PC-9 (cell line): ENCODE measurements at regions not wholly inside any gene's neighbourhood (a gene's known extent, or its start where the extent isn't known, plus 50 kb on each side); places are given as distances from the start of the nearest gene placed in this dataset.
"Not testable (repeated sequence)": the region's sequence is repeated elsewhere in the genome, so short reads cannot be mapped to it uniquely, and the experiment has no call there.

ENCODE experiments used
- BruUV-seq: library from RNA; stranded (reverse); fragments of 400-500 nt; replicated peaks from 2 replicates; lab custom pipeline; 2021; lab: Mats Ljungman, UMichigan
- CTCF ChIA-PET: fragments of 300-600 bp; sonication (Branson Sonifier 250); formaldehyde crosslinking; loops from one replicate; lab custom pipeline; 2022; ENCODE audit warnings: antibody characterized with exemption; lab: Charles Lee
- POLR2A ChIA-PET: fragments of 300-600 bp; sonication (Branson Sonifier 250); formaldehyde crosslinking; loops from one replicate; lab custom pipeline; 2022; ENCODE audit warnings: antibody characterized with exemption; ENCODE audit not compliant: unreplicated experiment; lab: Charles Lee
- DNase-seq, 2 experiments: peaks; one replicate each; pipeline versions ENCODE4 v3.0.0 to v3.0.0-alpha.2; 2015 to 2022; ENCODE audit warnings: mixed read lengths in 1 of 2
- H2AFZ ChIP-seq: fragments of 200-600 bp; sonication (generic); 2 replicates; pipeline ENCODE4 v1.8.1; 2017; ENCODE audit warnings: antibody characterized with exemption
- H3F3A ChIP-seq: fragments of 200-600 bp; sonication (generic); 2 replicates; pipeline ENCODE4 v1.8.1; 2017; ENCODE audit warnings: antibody characterized with exemption, mild to moderate bottlenecking, low read depth; ENCODE audit not compliant: insufficient read depth
- H3K27ac ChIP-seq: fragments of 200-600 bp; sonication (generic); 2 replicates; pipeline ENCODE4 v1.6.1; 2016; ENCODE audit warnings: mixed run types
- H3K27me3 ChIP-seq: fragments of 200-600 bp; sonication (generic); 2 replicates; pipeline ENCODE4 v1.6.1; 2016; ENCODE audit warnings: low read depth, mixed run types; ENCODE audit not compliant: insufficient read depth
- H3K36me3 ChIP-seq: fragments of 200-600 bp; sonication (generic); 2 replicates; pipeline ENCODE4 v1.6.1; 2016; ENCODE audit warnings: low read depth, mixed run types
- H3K4me1 ChIP-seq: fragments of 200-600 bp; sonication (generic); replicated peaks from 2 replicates; pipeline ENCODE4 v1.6.1; 2016; ENCODE audit warnings: mixed run types; ENCODE audit not compliant: insufficient read depth
- H3K4me2 ChIP-seq: fragments of 200-600 bp; sonication (generic); 2 replicates; pipeline ENCODE4 v1.6.1; 2017; ENCODE audit warnings: mixed run types
- H3K4me3 ChIP-seq: fragments of 200-600 bp; sonication (generic); 2 replicates; pipeline ENCODE4 v1.6.1; 2016; ENCODE audit warnings: mixed run types
- H3K79me2 ChIP-seq: fragments of 200-600 bp; sonication (generic); 2 replicates; pipeline ENCODE4 v1.6.1; 2017; ENCODE audit warnings: low read depth, mixed run types
- H3K9me2 ChIP-seq: fragments of 200-600 bp; sonication (generic); 2 replicates; pipeline ENCODE4 v1.8.1; 2017; ENCODE audit warnings: mild to moderate bottlenecking; ENCODE audit not compliant: insufficient read depth
- H3K9me3 ChIP-seq: fragments of 200-600 bp; sonication (generic); 2 replicates; pipeline ENCODE4 v1.8.1; 2016; ENCODE audit warnings: low read depth; ENCODE audit not compliant: insufficient read depth
- H4K20me1 ChIP-seq: fragments of 200-600 bp; sonication (generic); 2 replicates; pipeline ENCODE4 v1.8.1; 2017; ENCODE audit not compliant: insufficient read depth
- EZH2 ChIP-seq: fragments of 200-600 bp; sonication (generic); IDR thresholded peaks from 2 replicates; pipeline ENCODE4 v1.8.0; 2017; ENCODE audit warnings: antibody characterized with exemption, low read depth
- intact Hi-C: fragments of 100-400 bp; cut with micrococcal nuclease; formaldehyde crosslinking; loops from one replicate; pipeline ENCODE4 v1.10.0; 2022; ENCODE audit not compliant: unreplicated experiment
- TF ChIP-seq, protein P1 (sequence below): fragments of 200-600 bp; sonication (generic); conservative IDR thresholded peaks from 2 replicates; pipeline ENCODE4 v1.6.1; 2017; ENCODE audit warnings: mixed run types, antibody characterized with exemption, mild to moderate bottlenecking, moderate library complexity

DNA sequence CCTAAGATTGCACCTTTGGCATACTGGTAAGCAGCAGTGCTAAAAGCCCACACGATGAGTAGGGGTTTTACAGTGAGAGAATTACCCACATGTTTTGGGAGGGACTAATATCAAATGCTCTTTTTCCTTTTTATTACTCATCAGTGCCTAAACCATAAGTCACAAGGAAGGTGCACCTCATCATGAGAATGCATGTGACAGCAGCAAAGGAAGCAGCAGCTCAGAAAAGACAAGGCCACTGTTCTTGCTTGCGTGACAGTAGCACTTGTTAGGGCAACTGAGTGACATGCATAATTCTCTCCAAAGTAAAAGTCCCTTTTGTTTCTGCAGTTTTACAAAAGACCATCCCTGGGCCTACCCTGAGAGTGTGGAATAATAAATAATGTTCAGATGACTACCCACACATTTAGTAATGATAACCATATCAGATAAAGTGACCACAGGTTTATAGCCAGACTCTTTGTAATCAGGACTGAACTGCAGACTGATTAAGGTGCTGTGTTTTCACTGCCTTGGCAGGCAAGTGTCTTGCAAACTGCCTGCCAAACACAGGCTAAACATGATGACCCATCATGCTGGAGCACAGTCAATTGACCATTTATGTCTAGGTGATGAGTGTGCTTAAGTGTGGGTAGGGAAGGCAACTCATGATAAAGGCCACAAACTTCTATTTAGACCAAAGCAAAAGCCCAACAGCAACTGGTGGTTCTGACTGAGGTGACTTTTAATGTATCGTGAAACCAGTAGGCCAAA is 1751.4 kb downstream of the TP53TG3F start:
- TF ChIP-seq EZH2: no peak
- TF ChIP-seq, protein P1, sequence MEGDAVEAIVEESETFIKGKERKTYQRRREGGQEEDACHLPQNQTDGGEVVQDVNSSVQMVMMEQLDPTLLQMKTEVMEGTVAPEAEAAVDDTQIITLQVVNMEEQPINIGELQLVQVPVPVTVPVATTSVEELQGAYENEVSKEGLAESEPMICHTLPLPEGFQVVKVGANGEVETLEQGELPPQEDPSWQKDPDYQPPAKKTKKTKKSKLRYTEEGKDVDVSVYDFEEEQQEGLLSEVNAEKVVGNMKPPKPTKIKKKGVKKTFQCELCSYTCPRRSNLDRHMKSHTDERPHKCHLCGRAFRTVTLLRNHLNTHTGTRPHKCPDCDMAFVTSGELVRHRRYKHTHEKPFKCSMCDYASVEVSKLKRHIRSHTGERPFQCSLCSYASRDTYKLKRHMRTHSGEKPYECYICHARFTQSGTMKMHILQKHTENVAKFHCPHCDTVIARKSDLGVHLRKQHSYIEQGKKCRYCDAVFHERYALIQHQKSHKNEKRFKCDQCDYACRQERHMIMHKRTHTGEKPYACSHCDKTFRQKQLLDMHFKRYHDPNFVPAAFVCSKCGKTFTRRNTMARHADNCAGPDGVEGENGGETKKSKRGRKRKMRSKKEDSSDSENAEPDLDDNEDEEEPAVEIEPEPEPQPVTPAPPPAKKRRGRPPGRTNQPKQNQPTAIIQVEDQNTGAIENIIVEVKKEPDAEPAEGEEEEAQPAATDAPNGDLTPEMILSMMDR: no peak
- Histone ChIP-seq H3K36me3 (no peaks in the 10 kb centered on the region), H3K27me3 (no peaks in the 10 kb centered on the region), H3K27ac (no peak overlapping the region), H3F3A (no peaks in the 10 kb centered on the region), H3K9me3 (no peaks in the 10 kb centered on the region), H3K4me3 (no peak overlapping the region), H4K20me1 (no peaks in the 10 kb centered on the region), H3K9me2 (no peaks in the 10 kb centered on the region; the same call in 1 of the 2 replicates), H3K4me1 (no peaks in the 10 kb centered on the region), H3K4me2 (no peak overlapping the region), H2AFZ (no peak overlapping the region), H3K79me2 (no peaks in the 10 kb centered on the region)
- intact Hi-C loops: no loop called here
- ChIA-PET CTCF (no interaction called here), POLR2A (no interaction called here)
- no TSS peak for BruUV-seq
- DNase-seq: peak in 1 of 2 experiments; percentile 13

DNA sequence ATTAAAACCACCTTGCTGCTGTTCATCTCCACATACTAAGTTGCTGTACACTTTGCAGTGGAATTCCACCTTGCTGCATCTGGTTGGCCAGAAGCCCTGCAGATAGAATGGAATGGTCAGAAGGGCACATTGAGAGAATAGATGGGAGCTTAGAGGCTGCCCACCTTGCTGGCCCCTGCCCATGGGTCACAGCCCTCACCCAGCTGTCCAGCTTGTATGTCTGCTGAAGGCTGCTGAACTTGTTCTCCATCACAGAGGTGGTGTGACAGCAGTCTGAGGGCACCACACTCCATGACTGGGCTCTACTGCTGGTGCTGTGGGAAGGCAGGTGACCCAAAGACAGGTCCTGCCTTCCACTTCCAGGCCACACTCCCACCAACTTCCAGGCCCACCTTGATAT is 1755.4 kb downstream of the TP53TG3F start:
- Histone ChIP-seq H2AFZ (no peak overlapping the region), H3K9me3 (no peaks in the 10 kb centered on the region), H3K27ac (no peak overlapping the region), H3K79me2 (no peaks in the 10 kb centered on the region), H3K36me3 (no peaks in the 10 kb centered on the region), H3K4me1 (no peaks in the 10 kb centered on the region), H4K20me1 (no peaks in the 10 kb centered on the region), H3K4me2 (no peak overlapping the region), H3F3A (no peaks in the 10 kb centered on the region), H3K27me3 (no peaks in the 10 kb centered on the region), H3K9me2 (peaks cover 7% of the 10 kb centered on the region), H3K4me3 (no peak overlapping the region)
- ChIA-PET POLR2A (no interaction called here), CTCF (no interaction called here)
- no TSS peak for BruUV-seq
- DNase-seq: no peak
- TF ChIP-seq, protein P1: no peak
- TF ChIP-seq EZH2: no peak
- intact Hi-C loops: no loop called here

DNA sequence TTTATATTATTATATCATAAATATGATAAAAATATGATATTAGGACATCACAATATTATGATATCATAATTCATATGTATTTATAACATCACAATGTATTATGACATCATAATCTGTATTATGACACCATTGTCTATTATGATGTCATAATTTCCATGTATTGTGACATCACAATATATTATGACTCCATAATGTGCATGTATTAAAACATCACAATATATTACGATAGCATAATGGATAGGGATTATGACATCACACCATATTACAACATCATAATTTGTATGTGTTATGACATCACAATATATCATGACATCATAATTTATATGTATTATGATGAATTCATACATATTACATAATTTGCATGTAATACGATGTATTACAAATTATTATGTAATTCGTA is 1755.9 kb downstream of the TP53TG3F start:
- ChIA-PET CTCF (no interaction called here), POLR2A (no interaction called here)
- Histone ChIP-seq H3K36me3 (no peaks in the 10 kb centered on the region), H3K79me2 (no peaks in the 10 kb centered on the region), H2AFZ (no peak overlapping the region), H3K4me1 (no peaks in the 10 kb centered on the region), H3K27ac (no peak overlapping the region), H4K20me1 (no peaks in the 10 kb centered on the region), H3K27me3 (no peaks in the 10 kb centered on the region), H3K9me2 (peaks cover 7% of the 10 kb centered on the region), H3K9me3 (no peaks in the 10 kb centered on the region), H3K4me3 (no peak overlapping the region), H3F3A (no peaks in the 10 kb centered on the region), H3K4me2 (no peak overlapping the region)
- DNase-seq: no peak
- no peak for TF ChIP-seq EZH2
- TF ChIP-seq, protein P1: no peak
- intact Hi-C loops: no loop called here
- no TSS peak for BruUV-seq

DNA sequence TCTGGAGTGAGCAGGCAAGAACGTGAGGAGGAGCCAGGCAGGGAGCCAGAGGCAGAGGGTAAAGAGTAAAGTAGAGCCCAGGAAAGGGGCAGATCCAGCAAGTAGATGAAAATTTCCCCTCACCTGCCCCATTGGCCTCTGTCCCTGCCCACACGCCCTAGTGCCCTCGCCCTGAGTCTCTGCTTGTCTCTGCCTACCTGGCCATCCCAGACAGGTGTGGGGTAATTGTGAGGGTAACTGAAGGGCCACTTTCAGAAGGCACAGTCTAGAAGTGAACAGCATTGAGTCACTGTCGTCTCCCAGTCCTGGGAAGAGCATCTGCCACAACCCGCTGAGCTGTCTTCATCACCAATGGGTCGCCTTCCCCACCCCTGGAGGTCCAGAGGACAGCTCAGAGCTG is 1756.8 kb downstream of the TP53TG3F start:
- DNase-seq, POLR2A ChIA-PET, H3K4me3 ChIP-seq, H3K9me2 ChIP-seq, BruUV-seq, H3K36me3 ChIP-seq, intact Hi-C loops, CTCF ChIA-PET, H3K27me3 ChIP-seq, H4K20me1 ChIP-seq, H3K27ac ChIP-seq, H3K9me3 ChIP-seq, H3K79me2 ChIP-seq, H3F3A ChIP-seq, H3K4me1 ChIP-seq, H2AFZ ChIP-seq, H3K4me2 ChIP-seq: not testable (repeated sequence)
